DOHH2 (cell line): ENCODE measurements at regions not wholly inside any gene's neighbourhood (a gene's known extent, or its start where the extent isn't known, plus 50 kb on each side); places are given as distances from the start of the nearest gene placed in this dataset.

Experiments used
- CTCF ChIP-seq: fragments of 200-600 bp; sonication (generic); IDR thresholded peaks from one replicate; pipeline ENCODE4 v1.5.1; 2014; ENCODE audit warnings: antibody characterized with exemption, mild to moderate bottlenecking, low read depth, low read length; ENCODE audit not compliant: poor library complexity, severe bottlenecking
- EZH2phosphoT487 ChIP-seq: fragments of 200-600 bp; sonication (generic); IDR thresholded peaks from 2 replicates; pipeline ENCODE4 v1.6.1; 2017; ENCODE audit warnings: borderline replicate concordance, mild to moderate bottlenecking, antibody characterized with exemption, low read length, moderate library complexity, mixed read lengths

GRCh38 chr4:86544310-86544966, 49.7 kb upstream of the PTPN13 start:
- TF ChIP-seq CTCF = no peak
- no peak for TF ChIP-seq EZH2phosphoT487
